NCI-H2029 treated with DMSO at 0.1 percent for 48 hours (cell line): ENCODE measurements at regions not wholly inside any gene's neighbourhood (a gene's known extent, or its start where the extent isn't known, plus 50 kb on each side); places are given as distances from the start of the nearest gene placed in this dataset.
"Not testable (repeated sequence)": the region's sequence is repeated elsewhere in the genome, so short reads cannot be mapped to it uniquely, and the experiment has no call there.

Experiments used
- DNase-seq: peaks from one replicate; lab custom pipeline; 2025; lab: John Stamatoyannopoulos, UW

GRCh38 chrX:9388450-9388849 lies 76.4 kb upstream of the TBL1X start:
- DNase-seq, result no peak

DNA sequence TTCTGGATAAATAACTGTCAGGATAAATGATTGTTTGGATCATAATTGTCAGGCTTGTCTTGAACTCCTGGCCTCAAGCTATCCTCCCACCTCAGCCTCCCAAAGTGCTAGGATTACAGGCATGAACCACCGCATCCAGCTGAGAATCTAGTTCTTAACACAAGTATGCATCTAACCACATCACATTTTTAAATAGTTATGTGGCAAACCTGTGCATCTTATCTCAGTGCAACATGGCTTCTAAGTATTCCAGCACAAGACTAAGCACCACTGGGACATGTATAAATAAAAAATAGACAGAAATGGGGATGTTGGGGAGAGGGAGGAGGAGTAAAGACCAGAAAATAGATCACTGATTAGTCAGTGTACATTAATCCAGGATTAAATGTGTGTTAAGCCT lies 74.7 kb upstream of the TBL1X start:
- no peak for DNase-seq

GRCh38 chrX:9390693-9391368 lies 74.0 kb upstream of the TBL1X start:
- DNase-seq, result no peak

DNA sequence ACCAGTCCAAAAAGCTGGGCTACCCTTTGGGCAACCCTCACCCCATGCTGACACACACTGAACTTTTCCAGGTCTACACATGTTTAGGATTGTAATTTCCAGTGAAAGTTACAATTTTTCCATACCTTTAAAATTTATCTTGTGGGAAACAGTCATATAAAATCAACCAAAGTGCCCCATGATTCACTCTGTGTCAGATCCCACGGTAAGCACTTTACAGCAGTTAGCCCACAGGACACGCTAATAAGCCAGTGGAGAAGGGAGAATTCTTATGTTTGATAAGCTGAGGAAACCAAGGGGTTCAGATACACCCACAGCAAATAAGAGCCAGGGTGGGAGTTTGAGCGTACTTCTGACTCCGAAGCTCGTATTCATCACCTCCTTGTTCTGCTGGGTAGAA lies 72.4 kb upstream of the TBL1X start:
- DNase-seq, result no peak

- DNase-seq, result no peak
These were observed 71.3 kb upstream of the TBL1X start for GRCh38 chrX:9393571-9393970.

GRCh38 chrX:9394212-9394611 lies 70.6 kb upstream of the TBL1X start:
- no peak for DNase-seq

DNA sequence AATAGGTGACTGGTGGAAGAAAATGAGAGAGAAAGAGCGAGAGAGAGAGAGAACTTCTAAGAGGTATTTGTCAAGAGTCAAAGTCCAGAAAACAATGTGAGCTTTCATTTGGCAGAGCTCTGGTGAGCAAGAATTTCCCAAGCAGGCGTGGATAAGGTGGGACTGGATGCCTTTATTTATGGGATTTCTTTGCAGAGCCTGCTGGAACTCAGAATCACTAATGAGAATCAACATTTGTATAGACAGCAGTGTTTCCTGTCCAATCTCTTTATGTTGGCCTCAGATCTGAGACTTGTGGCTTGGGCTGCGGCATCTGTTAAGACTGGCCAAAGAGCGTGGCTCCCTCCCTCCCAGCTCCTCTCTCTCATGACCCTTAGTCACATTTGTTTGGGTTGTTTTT lies 67.9 kb upstream of the TBL1X start:
- no peak for DNase-seq

- DNase-seq, result no peak
These were observed 63.8 kb upstream of the TBL1X start for GRCh38 chrX:9401051-9401450.

DNA sequence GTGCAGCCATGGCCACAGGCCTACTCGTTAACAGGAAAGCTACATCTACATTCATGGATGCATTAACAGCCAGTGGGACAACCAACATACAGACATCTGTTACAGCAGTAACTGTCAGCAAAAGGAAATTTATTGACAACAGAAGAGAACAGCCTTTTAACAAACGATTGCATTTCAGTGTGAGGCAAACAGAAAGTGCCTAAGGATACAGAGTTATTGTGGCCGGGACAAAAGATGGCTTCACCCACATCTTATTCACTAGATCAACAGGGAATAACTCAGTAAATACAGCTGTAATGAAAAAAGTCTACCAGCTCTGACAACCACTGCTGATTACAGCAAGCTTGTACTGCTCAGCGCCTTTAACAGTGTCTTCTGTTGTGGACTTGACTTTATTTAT lies 61.5 kb upstream of the TBL1X start:
- DNase-seq, result no peak

DNA sequence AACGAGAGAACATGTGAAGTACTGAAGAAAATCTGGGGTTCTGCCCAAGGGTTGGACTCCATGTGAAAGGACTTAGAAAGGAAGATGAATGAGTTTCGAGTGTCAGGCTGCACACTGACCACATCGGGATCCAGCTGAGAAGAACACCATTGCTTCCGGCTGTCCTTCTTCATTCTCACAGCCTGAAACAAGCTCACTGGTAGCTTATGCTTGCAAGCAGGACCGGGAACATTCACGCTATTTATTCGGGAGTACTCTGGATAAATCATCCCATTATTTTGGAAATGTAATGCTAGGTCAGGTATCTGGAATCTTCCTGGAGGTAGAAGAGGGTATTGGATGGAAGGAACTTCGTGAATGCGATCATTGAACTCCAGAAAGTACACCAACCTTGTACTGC lies 59.2 kb upstream of the TBL1X start:
- not testable (repeated sequence) for DNase-seq

DNA sequence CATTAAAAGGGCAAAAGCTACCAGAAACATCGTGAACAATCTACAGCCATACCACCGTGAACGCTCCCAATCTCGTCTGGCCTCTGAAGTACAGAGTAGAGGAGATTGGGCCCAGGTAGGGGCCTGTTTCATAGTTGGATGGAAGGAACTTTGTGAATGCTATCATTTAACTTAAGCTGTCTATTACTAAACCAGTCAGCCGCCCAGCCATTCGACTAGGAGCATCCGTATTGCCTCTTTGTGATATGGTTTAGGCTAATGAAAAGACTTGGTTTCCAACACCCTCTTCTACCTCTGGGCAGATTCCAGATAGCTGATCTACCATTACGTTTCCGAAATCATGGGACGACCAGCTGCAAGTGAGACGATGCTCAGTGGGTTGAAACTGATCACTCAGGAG lies 54.0 kb upstream of the TBL1X start:
- not testable (repeated sequence) for DNase-seq

DNA sequence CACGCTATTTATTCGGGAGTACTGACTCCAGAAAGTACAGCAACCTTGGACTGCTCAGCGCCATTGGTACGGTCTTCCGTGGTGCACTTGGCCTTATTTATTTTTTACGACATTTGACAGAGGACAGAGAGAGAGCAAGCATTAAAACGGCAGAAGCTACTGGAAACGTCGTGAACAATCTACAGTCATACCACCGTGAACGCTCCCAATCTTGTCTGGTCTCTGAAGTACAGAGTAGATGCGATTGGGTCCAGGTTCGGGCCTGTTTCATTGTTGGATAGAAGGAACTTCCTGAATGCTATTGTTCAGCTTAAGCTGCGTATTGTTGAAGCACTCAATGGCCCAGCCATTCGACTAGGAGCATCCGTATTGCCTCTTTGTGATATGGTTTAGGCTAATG lies 53.2 kb upstream of the TBL1X start:
- DNase-seq, result not testable (repeated sequence)

DNA sequence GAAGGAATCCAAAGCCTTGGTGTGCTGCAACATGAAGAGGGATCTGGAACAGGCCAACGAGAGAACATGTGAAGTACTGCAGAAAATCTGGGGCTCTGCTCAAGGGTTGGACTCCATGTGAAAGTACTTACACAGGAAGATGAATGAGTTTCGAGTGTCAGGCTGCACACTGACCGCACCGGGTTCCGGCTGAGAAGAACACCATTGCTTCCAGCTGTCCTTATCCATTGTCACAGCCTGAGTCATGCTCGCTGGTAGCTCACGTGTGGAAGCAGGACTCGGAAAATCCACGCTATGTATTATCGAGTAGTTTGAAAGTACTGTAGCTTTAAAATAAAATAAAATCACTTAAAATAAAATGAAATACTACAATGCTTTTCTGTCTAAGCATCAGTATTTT lies 50.4 kb upstream of the TBL1X start:
- DNase-seq, result no peak
